Ishikawa (cell line): ENCODE measurements at regions not wholly inside any gene's neighbourhood (a gene's known extent, or its start where the extent isn't known, plus 50 kb on each side); places are given as distances from the start of the nearest gene placed in this dataset.

Experiments used
- CEBPB ChIP-seq: IDR thresholded peaks from 2 replicates; pipeline ENCODE4 v1.6.1; 2012
- CREB1 ChIP-seq: IDR thresholded peaks from 2 replicates; pipeline ENCODE4 v1.6.1; 2012; ENCODE audit warnings: low read depth
- EGR1 ChIP-seq: IDR thresholded peaks from 2 replicates; pipeline ENCODE4 v1.6.1; 2012
- EP300 ChIP-seq: IDR thresholded peaks from 2 replicates; pipeline ENCODE4 v1.6.1; 2012; ENCODE audit warnings: borderline replicate concordance
- FOXM1 ChIP-seq: IDR thresholded peaks from 2 replicates; pipeline ENCODE4 v1.6.1; 2012; ENCODE audit warnings: low read depth, borderline replicate concordance
- RAD21 ChIP-seq: IDR thresholded peaks from 2 replicates; pipeline ENCODE4 v1.6.1; 2012; ENCODE audit warnings: low read depth
- TAF1 ChIP-seq: IDR thresholded peaks from 2 replicates; pipeline ENCODE4 v1.6.1; 2012; ENCODE audit warnings: low read depth, mild to moderate bottlenecking
- TEAD4 ChIP-seq: IDR thresholded peaks from 2 replicates; pipeline ENCODE4 v1.6.1; 2012
- ZBTB7A ChIP-seq: IDR thresholded peaks from 2 replicates; pipeline ENCODE4 v1.6.1; 2012; ENCODE audit warnings: low read depth
- TF ChIP-seq, protein P1 (sequence below): IDR thresholded peaks from 2 replicates; pipeline ENCODE4 v1.6.1; 2012
- TF ChIP-seq, protein P2 (sequence below): IDR thresholded peaks from 2 replicates; pipeline ENCODE4 v1.6.1; 2012; ENCODE audit warnings: low read depth, mild to moderate bottlenecking

GRCh38 chr5:12111261-12111660, 207.0 kb upstream of the CTNND2 start:
- TF ChIP-seq CREB1 (no peak), TEAD4 (no peak), TAF1 (no peak), EGR1 (no peak), FOXM1 (no peak), EP300 (no peak), ZBTB7A (no peak), RAD21 (no peak), CEBPB (no peak)
- TF ChIP-seq, protein P1, sequence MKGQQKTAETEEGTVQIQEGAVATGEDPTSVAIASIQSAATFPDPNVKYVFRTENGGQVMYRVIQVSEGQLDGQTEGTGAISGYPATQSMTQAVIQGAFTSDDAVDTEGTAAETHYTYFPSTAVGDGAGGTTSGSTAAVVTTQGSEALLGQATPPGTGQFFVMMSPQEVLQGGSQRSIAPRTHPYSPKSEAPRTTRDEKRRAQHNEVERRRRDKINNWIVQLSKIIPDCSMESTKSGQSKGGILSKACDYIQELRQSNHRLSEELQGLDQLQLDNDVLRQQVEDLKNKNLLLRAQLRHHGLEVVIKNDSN = no peak
- TF ChIP-seq, protein P2, sequence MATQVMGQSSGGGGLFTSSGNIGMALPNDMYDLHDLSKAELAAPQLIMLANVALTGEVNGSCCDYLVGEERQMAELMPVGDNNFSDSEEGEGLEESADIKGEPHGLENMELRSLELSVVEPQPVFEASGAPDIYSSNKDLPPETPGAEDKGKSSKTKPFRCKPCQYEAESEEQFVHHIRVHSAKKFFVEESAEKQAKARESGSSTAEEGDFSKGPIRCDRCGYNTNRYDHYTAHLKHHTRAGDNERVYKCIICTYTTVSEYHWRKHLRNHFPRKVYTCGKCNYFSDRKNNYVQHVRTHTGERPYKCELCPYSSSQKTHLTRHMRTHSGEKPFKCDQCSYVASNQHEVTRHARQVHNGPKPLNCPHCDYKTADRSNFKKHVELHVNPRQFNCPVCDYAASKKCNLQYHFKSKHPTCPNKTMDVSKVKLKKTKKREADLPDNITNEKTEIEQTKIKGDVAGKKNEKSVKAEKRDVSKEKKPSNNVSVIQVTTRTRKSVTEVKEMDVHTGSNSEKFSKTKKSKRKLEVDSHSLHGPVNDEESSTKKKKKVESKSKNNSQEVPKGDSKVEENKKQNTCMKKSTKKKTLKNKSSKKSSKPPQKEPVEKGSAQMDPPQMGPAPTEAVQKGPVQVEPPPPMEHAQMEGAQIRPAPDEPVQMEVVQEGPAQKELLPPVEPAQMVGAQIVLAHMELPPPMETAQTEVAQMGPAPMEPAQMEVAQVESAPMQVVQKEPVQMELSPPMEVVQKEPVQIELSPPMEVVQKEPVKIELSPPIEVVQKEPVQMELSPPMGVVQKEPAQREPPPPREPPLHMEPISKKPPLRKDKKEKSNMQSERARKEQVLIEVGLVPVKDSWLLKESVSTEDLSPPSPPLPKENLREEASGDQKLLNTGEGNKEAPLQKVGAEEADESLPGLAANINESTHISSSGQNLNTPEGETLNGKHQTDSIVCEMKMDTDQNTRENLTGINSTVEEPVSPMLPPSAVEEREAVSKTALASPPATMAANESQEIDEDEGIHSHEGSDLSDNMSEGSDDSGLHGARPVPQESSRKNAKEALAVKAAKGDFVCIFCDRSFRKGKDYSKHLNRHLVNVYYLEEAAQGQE = no peak
